HG03432 (cell line): ENCODE measurements at regions not wholly inside any gene's neighbourhood (a gene's known extent, or its start where the extent isn't known, plus 50 kb on each side); places are given as distances from the start of the nearest gene placed in this dataset.
"Not testable (repeated sequence)": the region's sequence is repeated elsewhere in the genome, so short reads cannot be mapped to it uniquely, and the experiment has no call there.

Source experiments
- ATAC-seq: cut with Tn5 transposase; IDR thresholded peaks from one replicate; pipeline ENCODE4 v1.9.1; 2021; ENCODE audit warnings: mild to moderate bottlenecking, moderate library complexity; ENCODE audit not compliant: unreplicated experiment

GRCh38 chr14:22492622-22493542, 96.1 kb downstream of the DAD1 start:
- ATAC-seq = no peak

GRCh38 chr14:22491683-22492621, 97.1 kb downstream of the DAD1 start:
- peak; percentile 53 for ATAC-seq

GRCh38 chr14:22491053-22491452, 98.0 kb downstream of the DAD1 start:
- not testable (repeated sequence) for ATAC-seq

GRCh38 chr14:22489957-22490950, 98.8 kb downstream of the DAD1 start:
- ATAC-seq = peak; percentile 33

- ATAC-seq = no peak
Measured at GRCh38 chr14:22489244-22489545, 99.8 kb downstream of the DAD1 start.

GRCh38 chr14:22488522-22489243, 100.3 kb downstream of the DAD1 start:
- no peak for ATAC-seq

- ATAC-seq = no peak
Measured at GRCh38 chr14:22487941-22488340, 101.1 kb downstream of the DAD1 start.

GRCh38 chr14:22487401-22487800, 101.6 kb downstream of the DAD1 start:
- ATAC-seq = no peak

- no peak for ATAC-seq
Measured at GRCh38 chr14:22486675-22487074, 102.3 kb downstream of the DAD1 start.

GRCh38 chr14:22485649-22486048, 103.4 kb downstream of the DAD1 start:
- no peak for ATAC-seq

- no peak for ATAC-seq
Measured at GRCh38 chr14:22485178-22485577, 103.8 kb downstream of the DAD1 start.

GRCh38 chr14:22484632-22485031, 104.4 kb downstream of the DAD1 start:
- ATAC-seq = no peak

- no peak for ATAC-seq
Measured at GRCh38 chr14:22483863-22484593, 105.0 kb downstream of the DAD1 start.

- ATAC-seq = no peak
Measured at GRCh38 chr14:22482782-22483553, 106.1 kb downstream of the DAD1 start.

GRCh38 chr14:22482085-22482694, 106.8 kb downstream of the DAD1 start:
- ATAC-seq = no peak

- no peak for ATAC-seq
Measured at GRCh38 chr14:22481546-22481945, 107.5 kb downstream of the DAD1 start.

- ATAC-seq = no peak
Measured at GRCh38 chr14:22479776-22480464, 109.1 kb downstream of the DAD1 start.
